ENCODE measurements at regions not wholly inside any gene's neighbourhood (a gene's known extent, or its start where the extent isn't known, plus 50 kb on each side); places are given as distances from the start of the nearest gene placed in this dataset.

- no peak for DNase-seq (ENCODE audit: low read depth)
- no peak overlapping the region for H3K4me3 ChIP-seq (ENCODE audit: low read length)
- TF ChIP-seq CTCF (conservative IDR thresholded peaks at IDR 0.05; ENCODE audit: low read length) = no peak
These were observed 996.7 kb upstream of the FLRT2 start for GRCh38 chr14:84533181-84533725.

DNA sequence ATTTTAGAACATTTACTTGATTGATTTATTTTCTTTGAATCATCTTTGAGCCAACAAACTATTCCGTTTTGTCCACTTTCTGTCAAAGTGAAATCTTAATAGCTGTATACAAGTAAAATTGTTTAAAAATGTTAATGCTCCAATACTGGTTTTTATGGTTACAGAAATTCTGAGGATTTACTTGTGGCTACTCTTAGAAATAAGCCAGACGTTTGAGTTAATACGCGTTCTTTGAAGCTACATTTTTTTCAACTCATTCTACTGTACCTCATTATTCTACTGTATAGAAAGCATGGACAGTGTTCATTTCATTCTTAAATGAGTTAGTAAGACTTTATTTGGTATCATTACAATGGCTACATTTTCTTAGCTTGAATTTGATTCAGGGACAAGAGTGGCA is 996.2 kb upstream of the FLRT2 start:
- no peak for DNase-seq (ENCODE audit: low read depth)
- H3K4me3 ChIP-seq (ENCODE audit: low read length) = no peak overlapping the region
- no peak for TF ChIP-seq CTCF (conservative IDR thresholded peaks at IDR 0.05; ENCODE audit: low read length)

DNA sequence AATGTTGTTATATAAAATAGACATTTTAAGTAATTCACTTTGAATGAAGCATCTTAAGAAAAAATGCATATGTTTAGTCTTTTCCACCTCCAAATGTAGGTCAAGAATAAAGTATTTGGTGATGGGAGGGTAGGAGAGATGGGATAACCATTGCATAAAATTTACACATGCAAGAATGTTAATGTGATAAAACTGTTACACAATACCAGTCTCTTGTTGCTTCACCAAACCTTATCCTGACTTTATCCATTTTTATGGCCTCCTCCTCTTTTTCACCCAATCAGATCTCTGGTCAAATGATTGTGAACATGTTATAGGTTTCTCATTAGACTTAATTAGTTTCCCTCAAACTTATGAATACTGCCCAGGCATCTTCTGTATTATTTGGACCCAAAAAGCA is 994.5 kb upstream of the FLRT2 start:
- H3K4me3 ChIP-seq (ENCODE audit: low read length) = no peak overlapping the region
- TF ChIP-seq CTCF (conservative IDR thresholded peaks at IDR 0.05; ENCODE audit: low read length) = no peak
- no peak for DNase-seq (ENCODE audit: low read depth)

- TF ChIP-seq CTCF (conservative IDR thresholded peaks at IDR 0.05; ENCODE audit: low read length) = no peak
- no peak for DNase-seq (ENCODE audit: low read depth)
- no peak overlapping the region for H3K4me3 ChIP-seq (ENCODE audit: low read length)
These were observed 994.0 kb upstream of the FLRT2 start for GRCh38 chr14:84535976-84536375.

- DNase-seq (ENCODE audit: low read depth) = no peak
- no peak for TF ChIP-seq CTCF (conservative IDR thresholded peaks at IDR 0.05; ENCODE audit: low read length)
- no peak overlapping the region for H3K4me3 ChIP-seq (ENCODE audit: low read length)
These were observed 988.9 kb upstream of the FLRT2 start for GRCh38 chr14:84541018-84541417.

DNA sequence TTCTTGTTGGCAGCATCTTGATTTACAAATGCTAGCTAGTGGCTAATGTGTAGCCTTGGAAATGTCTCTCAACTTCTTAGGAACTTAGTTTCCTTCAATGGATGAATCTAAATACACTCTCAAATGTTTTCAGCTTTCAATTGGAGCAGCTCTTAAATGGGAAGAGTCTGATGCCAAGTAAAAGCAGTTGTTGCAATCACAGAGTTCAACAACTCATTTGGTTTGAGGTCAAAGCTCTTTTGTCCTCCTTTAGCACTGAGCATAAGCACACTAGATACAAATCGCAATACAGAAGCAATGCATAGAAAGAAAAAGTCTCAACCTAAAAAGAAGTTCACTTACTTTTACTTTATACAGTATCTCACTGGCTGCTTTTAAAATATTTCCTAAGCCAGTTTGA is 986.1 kb upstream of the FLRT2 start:
- no peak overlapping the region for H3K4me3 ChIP-seq (ENCODE audit: low read length)
- no peak for TF ChIP-seq CTCF (conservative IDR thresholded peaks at IDR 0.05; ENCODE audit: low read length)
- no peak for DNase-seq (ENCODE audit: low read depth)

GRCh38 chr14:84544486-84545131 is 985.3 kb upstream of the FLRT2 start:
- no peak for DNase-seq (ENCODE audit: low read depth)
- H3K4me3 ChIP-seq (ENCODE audit: low read length) = no peak overlapping the region
- no peak for TF ChIP-seq CTCF (conservative IDR thresholded peaks at IDR 0.05; ENCODE audit: low read length)
